ENCODE measurements at regions not wholly inside any gene's neighbourhood (a gene's known extent, or its start where the extent isn't known, plus 50 kb on each side); places are given as distances from the start of the nearest gene placed in this dataset.

GRCh38 chr2:183359867-183360266 is 235.6 kb downstream of the NUP35 start:
- TF ChIP-seq EP300 (IDR thresholded peaks at IDR 0.05; ENCODE audit: borderline replicate concordance) (no peak), RAD21 (IDR thresholded peaks at IDR 0.05; ENCODE audit: low read depth) (peak; percentile 52)

DNA sequence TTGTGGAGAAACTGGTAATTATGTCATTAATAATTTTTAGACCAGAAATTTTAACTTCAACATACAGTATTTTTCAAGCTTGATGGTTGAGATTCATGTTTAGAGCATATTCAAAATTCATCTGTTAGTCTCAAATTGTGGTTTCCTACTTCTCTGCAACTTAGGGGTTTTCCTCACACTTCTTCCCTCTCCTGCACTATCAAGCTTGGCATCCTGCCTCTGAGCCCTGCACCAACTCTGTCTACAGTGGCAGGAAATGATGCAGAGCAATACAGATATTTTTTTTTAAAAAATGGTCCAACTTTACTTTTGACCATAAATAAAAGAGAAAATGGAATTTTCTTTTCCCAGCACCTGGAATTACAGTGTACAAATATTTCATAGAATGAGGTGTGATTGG is 247.3 kb downstream of the NUP35 start:
- TF ChIP-seq, protein P1, sequence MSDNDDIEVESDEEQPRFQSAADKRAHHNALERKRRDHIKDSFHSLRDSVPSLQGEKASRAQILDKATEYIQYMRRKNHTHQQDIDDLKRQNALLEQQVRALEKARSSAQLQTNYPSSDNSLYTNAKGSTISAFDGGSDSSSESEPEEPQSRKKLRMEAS (IDR thresholded peaks at IDR 0.05), result no peak
- TF ChIP-seq, protein P2, sequence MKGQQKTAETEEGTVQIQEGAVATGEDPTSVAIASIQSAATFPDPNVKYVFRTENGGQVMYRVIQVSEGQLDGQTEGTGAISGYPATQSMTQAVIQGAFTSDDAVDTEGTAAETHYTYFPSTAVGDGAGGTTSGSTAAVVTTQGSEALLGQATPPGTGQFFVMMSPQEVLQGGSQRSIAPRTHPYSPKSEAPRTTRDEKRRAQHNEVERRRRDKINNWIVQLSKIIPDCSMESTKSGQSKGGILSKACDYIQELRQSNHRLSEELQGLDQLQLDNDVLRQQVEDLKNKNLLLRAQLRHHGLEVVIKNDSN (IDR thresholded peaks at IDR 0.05), result no peak
- TF ChIP-seq TAF1 (IDR thresholded peaks at IDR 0.05; ENCODE audit: low read depth) (no peak), FOXM1 (IDR thresholded peaks at IDR 0.05; ENCODE audit: borderline replicate concordance, low read depth) (no peak), ZBTB7A (IDR thresholded peaks at IDR 0.05; ENCODE audit: low read depth) (no peak), CREB1 (IDR thresholded peaks at IDR 0.05; ENCODE audit: low read depth) (no peak), CEBPB (IDR thresholded peaks at IDR 0.05) (no peak), TEAD4 (IDR thresholded peaks at IDR 0.05) (no peak), RAD21 (IDR thresholded peaks at IDR 0.05; ENCODE audit: low read depth) (no peak), YY1 (IDR thresholded peaks at IDR 0.05; ENCODE audit: low read depth) (no peak), EP300 (IDR thresholded peaks at IDR 0.05; ENCODE audit: borderline replicate concordance) (no peak), TCF12 (IDR thresholded peaks at IDR 0.05; ENCODE audit: low read depth) (no peak), NFIC (IDR thresholded peaks at IDR 0.05) (no peak), EGR1 (IDR thresholded peaks at IDR 0.05) (no peak)
- TF ChIP-seq, protein P3, sequence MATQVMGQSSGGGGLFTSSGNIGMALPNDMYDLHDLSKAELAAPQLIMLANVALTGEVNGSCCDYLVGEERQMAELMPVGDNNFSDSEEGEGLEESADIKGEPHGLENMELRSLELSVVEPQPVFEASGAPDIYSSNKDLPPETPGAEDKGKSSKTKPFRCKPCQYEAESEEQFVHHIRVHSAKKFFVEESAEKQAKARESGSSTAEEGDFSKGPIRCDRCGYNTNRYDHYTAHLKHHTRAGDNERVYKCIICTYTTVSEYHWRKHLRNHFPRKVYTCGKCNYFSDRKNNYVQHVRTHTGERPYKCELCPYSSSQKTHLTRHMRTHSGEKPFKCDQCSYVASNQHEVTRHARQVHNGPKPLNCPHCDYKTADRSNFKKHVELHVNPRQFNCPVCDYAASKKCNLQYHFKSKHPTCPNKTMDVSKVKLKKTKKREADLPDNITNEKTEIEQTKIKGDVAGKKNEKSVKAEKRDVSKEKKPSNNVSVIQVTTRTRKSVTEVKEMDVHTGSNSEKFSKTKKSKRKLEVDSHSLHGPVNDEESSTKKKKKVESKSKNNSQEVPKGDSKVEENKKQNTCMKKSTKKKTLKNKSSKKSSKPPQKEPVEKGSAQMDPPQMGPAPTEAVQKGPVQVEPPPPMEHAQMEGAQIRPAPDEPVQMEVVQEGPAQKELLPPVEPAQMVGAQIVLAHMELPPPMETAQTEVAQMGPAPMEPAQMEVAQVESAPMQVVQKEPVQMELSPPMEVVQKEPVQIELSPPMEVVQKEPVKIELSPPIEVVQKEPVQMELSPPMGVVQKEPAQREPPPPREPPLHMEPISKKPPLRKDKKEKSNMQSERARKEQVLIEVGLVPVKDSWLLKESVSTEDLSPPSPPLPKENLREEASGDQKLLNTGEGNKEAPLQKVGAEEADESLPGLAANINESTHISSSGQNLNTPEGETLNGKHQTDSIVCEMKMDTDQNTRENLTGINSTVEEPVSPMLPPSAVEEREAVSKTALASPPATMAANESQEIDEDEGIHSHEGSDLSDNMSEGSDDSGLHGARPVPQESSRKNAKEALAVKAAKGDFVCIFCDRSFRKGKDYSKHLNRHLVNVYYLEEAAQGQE (IDR thresholded peaks at IDR 0.05; ENCODE audit: low read depth), result no peak

- TF ChIP-seq, protein P1 (IDR thresholded peaks at IDR 0.05), result no peak
- TF ChIP-seq RAD21 (IDR thresholded peaks at IDR 0.05; ENCODE audit: low read depth) (no peak), EGR1 (IDR thresholded peaks at IDR 0.05) (no peak), FOXM1 (IDR thresholded peaks at IDR 0.05; ENCODE audit: borderline replicate concordance, low read depth) (no peak), ZBTB7A (IDR thresholded peaks at IDR 0.05; ENCODE audit: low read depth) (no peak), NFIC (IDR thresholded peaks at IDR 0.05) (no peak), TAF1 (IDR thresholded peaks at IDR 0.05; ENCODE audit: low read depth) (no peak), YY1 (IDR thresholded peaks at IDR 0.05; ENCODE audit: low read depth) (no peak), CREB1 (IDR thresholded peaks at IDR 0.05; ENCODE audit: low read depth) (no peak), TCF12 (IDR thresholded peaks at IDR 0.05; ENCODE audit: low read depth) (no peak), CEBPB (IDR thresholded peaks at IDR 0.05) (no peak), EP300 (IDR thresholded peaks at IDR 0.05; ENCODE audit: borderline replicate concordance) (no peak)
- TF ChIP-seq, protein P3 (IDR thresholded peaks at IDR 0.05; ENCODE audit: low read depth), result no peak
- TF ChIP-seq, protein P2 (IDR thresholded peaks at IDR 0.05), result no peak
Observed at GRCh38 chr2:183375821-183376220, 251.6 kb downstream of the NUP35 start.

DNA sequence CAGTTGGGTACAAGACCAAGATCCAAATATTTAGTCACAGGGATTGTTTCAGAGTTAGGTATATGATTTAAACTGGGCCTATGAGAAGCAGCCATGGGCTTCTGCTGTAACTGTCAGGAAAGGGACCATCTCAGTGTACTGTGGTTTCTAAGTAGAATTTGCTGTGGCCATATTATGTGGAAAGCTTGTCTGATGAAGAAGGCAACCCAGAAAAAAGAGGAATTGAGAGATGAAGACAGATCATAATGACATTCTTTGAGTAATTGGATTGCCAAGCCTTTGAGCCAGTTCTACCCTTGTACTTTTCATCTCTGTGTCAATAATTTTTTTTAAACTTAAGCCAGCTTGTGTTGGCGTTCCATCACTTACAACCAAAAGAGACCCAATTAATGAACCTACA is 259.6 kb downstream of the NUP35 start:
- TF ChIP-seq EGR1 (IDR thresholded peaks at IDR 0.05) (no peak), FOXM1 (IDR thresholded peaks at IDR 0.05; ENCODE audit: borderline replicate concordance, low read depth) (no peak), NFIC (IDR thresholded peaks at IDR 0.05) (no peak), CEBPB (IDR thresholded peaks at IDR 0.05) (no peak), YY1 (IDR thresholded peaks at IDR 0.05; ENCODE audit: low read depth) (no peak), RAD21 (IDR thresholded peaks at IDR 0.05; ENCODE audit: low read depth) (no peak)

- TF ChIP-seq YY1 (IDR thresholded peaks at IDR 0.05; ENCODE audit: low read depth), result no peak
- TF ChIP-seq, protein P3 (IDR thresholded peaks at IDR 0.05; ENCODE audit: low read depth), result no peak
- TF ChIP-seq, protein P2 (IDR thresholded peaks at IDR 0.05), result no peak
- TF ChIP-seq RAD21 (IDR thresholded peaks at IDR 0.05; ENCODE audit: low read depth), result no peak
- TF ChIP-seq CEBPB (IDR thresholded peaks at IDR 0.05), result no peak
- TF ChIP-seq TAF1 (IDR thresholded peaks at IDR 0.05; ENCODE audit: low read depth), result no peak
Observed at GRCh38 chr2:183389546-183390080, 265.4 kb downstream of the NUP35 start.
